ENCODE measurements at regions not wholly inside any gene's neighbourhood (a gene's known extent, or its start where the extent isn't known, plus 50 kb on each side); places are given as distances from the start of the nearest gene placed in this dataset.

DNA sequence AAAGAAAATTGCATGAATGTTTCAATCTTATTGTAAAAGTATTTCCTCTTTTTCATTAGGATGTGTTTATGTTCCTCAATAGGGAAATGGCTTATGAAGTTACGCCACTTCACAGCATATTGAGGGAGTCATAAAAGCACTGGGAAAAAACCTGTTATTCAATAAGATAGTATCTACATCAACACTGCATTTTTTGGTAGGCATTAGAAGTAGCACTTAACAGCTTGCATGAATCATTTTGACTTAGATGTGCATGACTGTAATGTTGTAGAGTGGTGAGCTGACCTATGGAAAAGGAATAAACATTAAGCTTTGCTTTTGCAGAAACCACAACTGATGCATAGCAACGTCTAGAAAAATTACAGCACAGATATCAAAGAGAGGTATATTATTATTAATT is 111.2 kb upstream of the GRXCR1 start:
- TF ChIP-seq, protein P1, sequence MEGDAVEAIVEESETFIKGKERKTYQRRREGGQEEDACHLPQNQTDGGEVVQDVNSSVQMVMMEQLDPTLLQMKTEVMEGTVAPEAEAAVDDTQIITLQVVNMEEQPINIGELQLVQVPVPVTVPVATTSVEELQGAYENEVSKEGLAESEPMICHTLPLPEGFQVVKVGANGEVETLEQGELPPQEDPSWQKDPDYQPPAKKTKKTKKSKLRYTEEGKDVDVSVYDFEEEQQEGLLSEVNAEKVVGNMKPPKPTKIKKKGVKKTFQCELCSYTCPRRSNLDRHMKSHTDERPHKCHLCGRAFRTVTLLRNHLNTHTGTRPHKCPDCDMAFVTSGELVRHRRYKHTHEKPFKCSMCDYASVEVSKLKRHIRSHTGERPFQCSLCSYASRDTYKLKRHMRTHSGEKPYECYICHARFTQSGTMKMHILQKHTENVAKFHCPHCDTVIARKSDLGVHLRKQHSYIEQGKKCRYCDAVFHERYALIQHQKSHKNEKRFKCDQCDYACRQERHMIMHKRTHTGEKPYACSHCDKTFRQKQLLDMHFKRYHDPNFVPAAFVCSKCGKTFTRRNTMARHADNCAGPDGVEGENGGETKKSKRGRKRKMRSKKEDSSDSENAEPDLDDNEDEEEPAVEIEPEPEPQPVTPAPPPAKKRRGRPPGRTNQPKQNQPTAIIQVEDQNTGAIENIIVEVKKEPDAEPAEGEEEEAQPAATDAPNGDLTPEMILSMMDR (IDR thresholded peaks at IDR 0.05), result no peak
- no peak for TF ChIP-seq POLR2A (IDR thresholded peaks at IDR 0.05)
- TF ChIP-seq POLR2AphosphoS5 (IDR thresholded peaks at IDR 0.05), result no peak
